CD4-positive, alpha-beta T cell treated with Interferon gamma for 1 hour (primary cell): ENCODE measurements at regions not wholly inside any gene's neighbourhood (a gene's known extent, or its start where the extent isn't known, plus 50 kb on each side); places are given as distances from the start of the nearest gene placed in this dataset.
"Not testable (repeated sequence)": the region's sequence is repeated elsewhere in the genome, so short reads cannot be mapped to it uniquely, and the experiment has no call there.

Source experiments
- DNase-seq: peaks from one replicate; pipeline ENCODE4 v3.0.0-alpha.2; 2020

GRCh38 chr9:111276431-111277128 lies 53.4 kb downstream of the OR2K2 start:
- no peak for DNase-seq

DNA sequence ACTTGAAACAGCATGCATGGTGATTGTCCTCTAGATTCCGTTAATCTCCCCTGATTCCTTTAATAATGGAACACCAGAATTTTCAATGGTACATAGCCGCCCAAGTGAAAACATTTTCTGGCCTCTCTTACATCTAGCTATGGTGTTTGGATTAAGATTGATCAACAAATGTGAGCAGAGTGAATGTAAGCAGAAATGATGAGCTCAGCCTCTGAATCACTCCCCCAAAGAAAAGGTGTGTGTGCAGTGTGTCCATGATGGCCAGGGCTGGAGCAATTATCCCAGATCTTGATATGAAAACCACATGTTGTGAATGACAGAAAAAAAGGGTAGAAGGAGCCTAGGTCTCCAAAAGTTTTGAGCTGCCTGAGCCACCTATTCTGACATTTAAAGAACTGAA lies 55.3 kb downstream of the OR2K2 start:
- DNase-seq, result no peak

GRCh38 chr9:111272581-111272980 lies 57.4 kb downstream of the OR2K2 start:
- DNase-seq, result no peak

DNA sequence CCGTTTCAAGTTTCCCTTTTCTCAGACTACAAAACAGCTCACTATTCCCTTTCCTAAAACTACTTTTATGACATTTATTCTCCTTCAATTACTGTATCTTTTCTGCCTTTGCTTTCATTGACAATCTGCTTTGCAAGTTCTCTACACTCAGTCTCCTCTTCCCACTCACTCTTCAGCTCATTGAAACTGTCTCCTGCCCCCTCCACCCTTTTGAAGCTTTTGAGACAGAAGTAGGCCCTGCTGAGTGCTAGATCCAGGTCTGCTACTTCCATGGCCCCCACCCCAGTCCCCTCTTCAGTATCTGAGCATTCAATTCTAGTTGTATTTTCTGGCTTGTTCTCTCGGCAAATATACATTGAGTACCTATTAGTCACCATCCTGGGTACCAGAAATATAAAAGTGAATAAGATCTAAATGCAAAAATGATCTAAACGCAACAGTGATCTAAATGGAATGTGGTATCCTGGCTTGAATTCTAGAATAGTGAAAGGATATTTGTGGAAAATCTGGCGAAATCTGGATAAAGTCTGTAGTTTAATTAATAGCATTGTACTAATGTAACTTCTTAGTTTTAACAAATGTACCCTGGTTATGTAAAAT lies 58.4 kb downstream of the OR2K2 start:
- no peak for DNase-seq

- no peak for DNase-seq
Measured at GRCh38 chr9:111271047-111271446, 59.0 kb downstream of the OR2K2 start.

GRCh38 chr9:111266024-111266423 lies 64.0 kb downstream of the OR2K2 start:
- DNase-seq, result not testable (repeated sequence)

- no peak for DNase-seq
Measured at GRCh38 chr9:111263116-111263515, 66.9 kb downstream of the OR2K2 start.

- DNase-seq, result no peak
Measured at GRCh38 chr9:111258875-111259271, 71.2 kb downstream of the OR2K2 start.

DNA sequence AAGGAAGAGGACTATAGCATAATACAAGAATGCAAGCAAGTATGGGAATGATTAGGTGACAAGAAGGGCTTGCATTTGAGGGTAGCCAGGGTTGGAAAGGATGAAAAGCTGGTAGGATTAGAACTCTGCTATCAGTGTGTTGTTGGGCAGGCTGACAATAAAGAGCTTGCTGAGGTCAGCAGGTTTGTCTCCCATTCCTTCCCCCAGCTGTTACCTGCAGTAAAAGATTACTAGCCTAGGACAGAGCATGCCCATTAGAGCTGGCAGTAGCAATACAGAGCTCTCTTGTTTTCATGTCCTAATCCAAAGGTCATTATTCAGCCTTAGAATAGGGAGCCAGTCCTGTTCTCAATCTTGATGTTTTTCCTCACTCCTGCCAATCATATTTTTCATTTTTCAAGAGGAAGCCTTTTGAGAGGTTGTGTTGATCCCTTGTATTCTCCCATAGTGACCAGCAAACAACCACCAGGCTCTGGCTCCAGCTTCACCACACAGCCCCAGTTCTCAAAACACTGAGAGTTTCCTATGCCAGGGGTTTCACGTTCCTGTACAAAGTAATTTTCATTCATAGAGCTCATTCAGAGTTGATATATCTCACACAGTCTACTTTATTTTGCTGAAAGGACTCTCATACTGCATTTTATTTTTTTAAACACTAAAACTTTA lies 71.7 kb downstream of the OR2K2 start:
- no peak for DNase-seq

DNA sequence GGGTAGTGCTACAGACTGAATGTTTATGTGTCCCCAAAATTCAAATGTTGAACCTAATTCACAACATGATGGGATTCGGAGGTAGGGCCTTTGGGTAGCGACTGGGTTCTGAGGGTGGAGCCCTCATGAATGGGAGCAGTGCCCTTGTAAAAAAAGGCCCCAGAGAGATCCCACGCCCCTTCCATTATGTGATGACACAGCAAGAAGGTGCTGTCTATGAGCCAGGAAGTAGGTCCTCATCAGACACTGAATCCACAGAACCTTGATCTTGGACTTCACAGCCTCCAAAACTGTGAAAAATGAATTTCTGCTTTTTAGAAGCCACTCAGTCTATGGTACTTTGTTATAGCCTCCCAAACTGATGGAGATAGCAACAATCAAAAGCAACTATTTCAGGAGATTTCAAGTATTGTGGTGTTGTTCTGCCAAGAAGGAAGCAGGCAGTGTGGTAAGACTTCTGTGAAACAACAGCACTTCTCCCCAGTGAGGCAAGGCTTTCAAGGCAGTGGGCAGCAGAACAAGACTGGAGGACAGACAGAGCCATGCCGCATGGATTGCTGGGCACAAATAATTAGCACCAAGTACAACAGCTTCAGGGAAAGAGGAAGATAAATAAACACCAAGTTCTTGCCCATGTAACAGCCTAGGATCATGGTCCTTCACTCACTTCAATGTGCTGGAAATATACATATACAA lies 76.1 kb downstream of the OR2K2 start:
- peak; percentile 21 for DNase-seq

DNA sequence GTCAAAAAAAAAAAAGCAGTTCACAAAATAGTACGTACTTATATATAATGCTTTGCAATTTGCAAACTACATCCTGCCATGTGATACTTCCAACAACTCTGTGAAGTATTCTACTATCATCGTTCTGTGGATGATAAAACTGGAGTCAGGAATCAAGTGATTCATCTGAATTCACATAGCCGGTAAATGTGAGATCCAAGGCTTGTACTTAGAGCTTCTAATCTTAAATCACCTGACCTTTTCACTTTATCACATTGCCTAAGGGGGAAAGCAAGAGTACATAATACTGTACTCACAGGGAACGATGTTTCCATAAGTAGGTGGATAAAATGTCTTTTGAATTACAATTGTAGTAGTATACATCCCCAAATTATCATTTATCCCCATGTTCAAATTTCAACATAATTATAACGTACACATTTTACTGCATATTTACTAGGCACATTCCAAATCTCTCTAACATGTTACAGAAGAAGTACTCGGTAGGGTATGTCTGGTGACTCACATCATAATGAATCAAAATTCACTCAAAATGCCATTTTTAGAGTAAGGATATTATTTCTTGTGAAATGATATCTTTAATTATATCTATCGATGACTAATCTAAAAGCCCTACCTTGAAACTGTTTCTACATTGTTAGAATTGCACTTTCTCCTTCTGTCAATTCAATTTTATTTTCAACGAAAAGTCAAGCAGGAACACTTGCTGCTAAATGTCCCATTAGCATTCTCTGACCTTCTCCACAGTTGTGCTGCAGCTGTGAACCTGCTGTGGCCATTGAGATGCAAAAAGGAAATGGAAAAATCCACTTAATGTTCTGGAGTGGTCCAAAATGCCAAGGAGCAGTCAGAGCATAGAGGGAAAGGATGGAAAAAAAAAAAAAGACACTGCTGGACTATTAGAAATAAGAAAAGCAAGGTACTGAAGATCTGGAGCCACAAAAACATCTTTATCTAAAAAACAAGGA lies 78.9 kb downstream of the OR2K2 start:
- DNase-seq, result no peak

GRCh38 chr9:111237447-111237846 lies 92.6 kb downstream of the OR2K2 start:
- no peak for DNase-seq

DNA sequence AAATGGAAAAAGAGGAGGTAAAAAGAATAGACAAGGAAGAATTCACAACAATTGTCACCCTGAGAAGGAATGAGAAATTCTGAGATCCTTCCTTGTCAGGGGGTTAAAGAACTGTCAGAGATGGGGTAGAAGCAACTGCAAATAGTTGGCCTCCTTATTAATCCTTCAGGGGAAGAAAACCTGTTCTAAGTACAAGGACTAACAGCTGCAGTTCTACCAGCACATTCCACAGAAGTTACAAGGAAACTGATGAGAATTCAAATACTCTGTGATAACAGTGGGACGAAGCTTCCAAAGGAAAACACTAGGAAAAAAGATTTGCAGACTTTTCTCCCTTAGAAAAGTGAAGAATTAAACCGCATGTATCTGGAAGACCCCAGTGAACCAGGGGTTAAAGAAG lies 93.7 kb downstream of the OR2K2 start:
- DNase-seq, result no peak

GRCh38 chr9:111233963-111234362 lies 96.1 kb downstream of the OR2K2 start:
- DNase-seq, result no peak

DNA sequence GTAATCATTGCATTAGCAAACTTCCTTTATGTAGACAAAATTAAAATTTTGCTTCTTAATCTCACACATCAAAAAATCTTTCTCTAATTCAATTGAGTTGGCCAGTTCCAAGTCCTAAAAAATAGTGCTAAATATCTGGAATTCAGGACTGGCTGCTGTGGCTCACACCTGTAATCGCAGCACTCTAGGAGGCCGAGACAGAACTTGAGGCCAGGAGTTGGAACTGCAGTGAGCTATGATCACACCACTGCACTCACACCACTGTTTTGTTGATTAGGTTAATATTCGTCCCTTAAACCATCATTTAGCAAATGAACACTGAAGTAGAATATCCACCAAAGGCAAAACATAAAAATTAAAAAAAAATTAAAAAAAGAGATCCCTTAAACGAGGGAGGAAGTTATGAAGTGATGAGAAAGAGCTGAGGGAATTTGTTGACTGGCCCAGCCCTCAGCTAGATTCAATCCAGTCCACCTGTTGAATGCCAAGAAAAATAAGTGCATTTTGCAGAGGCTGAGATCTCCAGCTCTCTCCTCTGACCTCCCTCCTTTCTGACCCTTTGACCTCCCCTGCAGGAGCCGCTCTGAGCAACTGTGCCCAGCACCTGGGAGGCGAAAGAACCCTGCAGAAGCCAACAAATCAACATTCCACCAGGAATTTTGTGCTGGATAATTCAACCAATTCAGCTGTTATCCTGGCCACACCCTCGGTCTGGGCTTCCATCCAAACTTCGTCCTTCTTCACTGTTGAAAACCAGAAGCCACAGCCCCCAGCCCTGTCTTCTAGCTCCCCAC lies 96.8 kb downstream of the OR2K2 start:
- DNase-seq, result no peak

GRCh38 chr9:111231801-111232580 lies 98.0 kb downstream of the OR2K2 start:
- DNase-seq, result no peak

- no peak for DNase-seq
Measured at GRCh38 chr9:111222757-111223156, 107.3 kb downstream of the OR2K2 start.

DNA sequence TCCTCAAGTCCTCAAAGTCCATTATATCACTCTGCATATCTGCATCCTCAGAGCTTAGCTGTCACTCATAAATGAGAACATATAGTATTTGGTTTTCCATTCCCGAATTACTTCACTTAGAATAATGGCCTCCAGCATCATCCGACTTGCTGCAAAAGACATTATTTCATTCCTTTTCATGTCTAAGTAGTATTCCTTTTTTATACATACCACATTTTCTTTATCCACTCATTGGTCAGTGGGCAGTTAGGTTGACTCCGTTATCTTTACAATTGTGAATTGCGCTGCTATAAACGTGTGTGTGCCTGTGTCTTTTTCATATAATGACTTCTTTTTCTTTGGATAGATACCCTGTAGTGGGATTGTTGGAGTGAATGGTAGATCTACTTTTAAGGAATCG lies 117.2 kb downstream of the OR2K2 start:
- DNase-seq, result no peak

DNA sequence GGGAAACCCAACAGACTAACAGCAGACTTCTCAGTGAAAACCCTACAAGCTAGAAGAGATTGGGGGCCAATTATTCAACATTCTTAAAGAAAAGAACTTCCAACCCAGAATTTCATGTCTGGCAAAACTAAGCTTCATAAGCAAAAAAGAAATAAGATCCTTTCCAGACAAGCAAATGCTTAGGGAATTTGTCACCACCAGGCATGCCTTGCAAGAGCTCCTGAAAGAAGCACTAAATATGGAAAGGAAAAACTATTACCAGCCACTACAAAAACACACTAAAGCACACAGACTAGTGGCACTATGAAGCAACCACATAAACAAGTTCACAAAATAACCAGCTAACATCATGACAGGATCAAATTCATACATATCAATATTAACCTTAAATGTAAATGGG lies 131.1 kb downstream of the OR2K2 start:
- DNase-seq, result no peak

DNA sequence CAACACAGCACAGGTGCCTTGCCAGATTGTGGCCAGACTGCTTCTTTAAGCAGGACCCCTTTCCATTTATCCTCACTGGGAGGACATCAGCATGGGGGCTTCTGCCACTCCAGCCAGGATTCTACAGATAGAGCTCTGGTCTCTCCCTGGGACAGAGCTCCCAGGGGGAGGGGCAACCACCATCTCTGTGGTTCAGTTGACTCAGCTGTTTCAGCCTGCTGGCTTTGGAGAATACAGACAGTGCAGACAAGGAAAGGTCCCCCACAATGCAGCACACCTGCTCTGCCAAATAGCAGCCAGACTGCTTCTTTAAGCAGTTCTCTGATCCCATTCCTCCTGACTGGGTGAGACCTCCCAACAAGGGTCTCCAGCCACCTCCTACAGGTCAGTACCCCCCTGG lies 132.8 kb downstream of the OR2K2 start:
- DNase-seq, result no peak

DNA sequence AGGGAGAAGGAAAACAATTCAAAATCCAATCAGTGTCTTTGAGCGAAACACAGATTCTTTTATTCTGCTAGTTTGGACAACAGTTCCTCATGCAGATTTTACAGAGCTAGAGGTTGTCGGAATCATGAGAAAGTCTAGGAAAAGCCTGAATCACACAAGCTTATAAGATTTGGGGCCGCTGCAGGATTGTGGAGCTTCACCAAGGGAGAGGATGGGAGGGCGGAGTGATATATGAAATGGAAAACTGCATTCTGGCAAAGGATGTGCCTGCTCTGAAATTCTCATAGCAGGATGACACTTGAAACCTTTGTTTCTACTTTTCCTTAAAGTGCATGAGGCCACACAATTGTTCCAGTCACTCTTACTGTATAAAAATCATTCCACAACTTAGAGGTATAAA lies 134.3 kb downstream of the OR2K2 start:
- no peak for DNase-seq
